ENCODE measurements at regions not wholly inside any gene's neighbourhood (a gene's known extent, or its start where the extent isn't known, plus 50 kb on each side); places are given as distances from the start of the nearest gene placed in this dataset.

DNA sequence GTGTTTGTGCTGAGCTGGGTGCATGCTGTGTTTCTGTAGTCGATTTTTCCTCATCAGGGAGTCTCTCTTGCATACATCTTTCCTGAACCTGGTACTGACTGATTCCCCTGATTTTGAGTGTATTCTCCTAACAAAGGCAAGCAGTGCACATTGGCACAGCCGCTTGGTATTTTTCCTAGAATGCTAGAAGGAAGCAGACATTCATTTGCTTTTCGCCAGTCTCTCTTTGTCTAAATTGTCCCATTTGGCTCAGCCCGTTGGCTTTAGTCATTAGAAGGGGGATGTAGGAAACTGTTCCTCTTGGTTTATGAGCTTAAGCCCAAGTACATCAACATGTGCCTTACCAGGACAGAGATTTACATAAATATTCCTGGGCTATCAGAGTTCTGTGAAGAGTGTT, 266.1 kb upstream of the TMTC4 start:
- DNase-seq (ENCODE audit: low read depth in 2 of 2) = no peak

DNA sequence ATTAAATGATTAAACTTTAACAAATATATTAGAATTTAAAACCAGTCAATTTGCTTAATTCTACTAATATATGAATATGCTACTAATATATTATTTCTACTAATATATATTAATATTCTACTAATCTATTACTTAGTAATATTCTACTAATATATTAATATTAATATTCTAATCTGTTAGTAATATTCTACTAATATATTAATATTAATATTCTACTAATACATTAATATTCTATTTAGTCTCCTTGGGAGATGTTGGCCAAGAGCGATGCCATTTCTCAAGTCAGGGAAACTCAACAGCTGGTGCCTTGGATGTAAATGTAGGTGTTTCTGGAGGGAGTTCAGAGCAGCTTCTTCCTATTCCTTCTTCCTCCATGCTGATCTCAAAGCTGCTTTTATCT, 259.2 kb upstream of the TMTC4 start:
- no peak for DNase-seq (ENCODE audit: low read depth in 2 of 2)

DNA sequence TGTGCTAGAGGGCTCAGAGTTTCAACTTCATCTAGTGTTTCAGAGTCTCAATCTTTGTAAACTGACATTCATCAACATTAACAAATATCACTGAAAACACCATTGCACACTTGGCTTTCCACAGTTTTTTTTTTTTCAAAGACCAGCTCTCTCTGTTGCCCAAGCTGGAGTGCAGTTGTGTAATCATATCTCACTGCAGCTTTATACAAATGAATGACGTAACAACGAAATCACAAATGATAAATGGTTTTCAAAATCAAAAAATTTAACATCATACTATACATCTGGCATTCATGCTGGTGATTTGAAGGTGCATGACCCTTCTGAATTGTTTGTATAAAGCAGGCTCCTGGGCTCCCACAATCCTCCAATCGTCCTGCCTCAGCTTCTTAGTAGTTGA, 248.0 kb upstream of the TMTC4 start:
- no peak for DNase-seq (ENCODE audit: low read depth in 2 of 2)

DNA sequence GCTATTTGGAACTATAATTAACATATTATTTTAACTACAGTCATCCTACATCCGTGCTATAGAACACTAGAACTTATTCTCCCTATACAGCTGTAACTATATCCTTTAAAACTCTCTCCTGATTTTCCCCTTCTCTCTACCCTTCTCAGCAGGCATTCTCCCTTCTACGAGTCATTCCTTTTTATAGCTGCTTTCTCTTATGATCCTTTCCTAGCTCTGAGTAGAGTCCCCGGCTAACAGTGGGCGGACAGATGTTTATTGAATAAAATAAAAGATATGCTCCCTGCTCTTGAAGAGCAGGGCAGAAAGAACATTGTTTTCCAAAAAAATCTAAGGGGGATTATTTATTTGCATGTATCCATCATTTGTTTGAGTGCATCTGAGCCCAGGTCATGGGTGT, 246.5 kb upstream of the TMTC4 start:
- no peak for DNase-seq (ENCODE audit: low read depth in 2 of 2)

DNA sequence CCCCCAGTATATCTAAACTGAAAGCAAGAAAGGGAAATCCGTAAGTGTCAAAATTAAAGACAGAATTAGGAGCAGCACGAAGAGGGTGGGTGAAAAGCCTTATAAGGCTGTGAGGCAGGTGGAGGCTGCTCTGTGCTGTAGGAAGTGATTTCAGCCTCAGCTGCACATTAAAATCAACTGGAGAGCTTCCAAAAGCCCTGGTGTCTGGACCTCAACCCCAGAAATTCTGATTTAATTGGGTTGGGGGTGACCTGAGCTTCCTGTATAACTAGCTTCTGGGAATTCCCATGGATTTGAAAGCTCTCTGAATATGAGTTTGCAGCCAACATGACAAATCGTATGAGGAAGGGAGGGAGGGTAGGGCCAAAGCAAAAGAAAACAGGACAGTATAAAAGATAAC, 242.4 kb upstream of the TMTC4 start:
- no peak for DNase-seq (ENCODE audit: low read depth in 2 of 2)

DNA sequence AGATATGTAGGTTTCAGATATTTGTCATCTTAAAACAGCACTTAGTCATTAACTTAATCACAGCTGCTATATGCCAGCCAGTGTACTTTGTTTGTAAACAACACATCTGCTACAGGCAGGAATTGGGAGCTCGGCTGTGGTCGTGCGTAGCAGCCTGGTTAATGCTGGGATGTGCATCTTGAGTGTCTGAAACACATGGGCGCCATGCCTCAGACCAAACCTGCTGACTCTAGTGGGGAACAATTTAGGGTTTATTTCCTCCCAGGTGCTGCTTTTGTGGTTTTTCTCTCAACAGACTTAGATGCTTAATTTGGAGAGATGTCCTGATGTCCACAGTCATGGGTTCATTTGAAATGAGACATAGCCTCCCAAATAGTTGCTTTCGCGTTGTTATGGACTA, 238.5 kb upstream of the TMTC4 start:
- DNase-seq (ENCODE audit: low read depth in 2 of 2) = no peak

DNA sequence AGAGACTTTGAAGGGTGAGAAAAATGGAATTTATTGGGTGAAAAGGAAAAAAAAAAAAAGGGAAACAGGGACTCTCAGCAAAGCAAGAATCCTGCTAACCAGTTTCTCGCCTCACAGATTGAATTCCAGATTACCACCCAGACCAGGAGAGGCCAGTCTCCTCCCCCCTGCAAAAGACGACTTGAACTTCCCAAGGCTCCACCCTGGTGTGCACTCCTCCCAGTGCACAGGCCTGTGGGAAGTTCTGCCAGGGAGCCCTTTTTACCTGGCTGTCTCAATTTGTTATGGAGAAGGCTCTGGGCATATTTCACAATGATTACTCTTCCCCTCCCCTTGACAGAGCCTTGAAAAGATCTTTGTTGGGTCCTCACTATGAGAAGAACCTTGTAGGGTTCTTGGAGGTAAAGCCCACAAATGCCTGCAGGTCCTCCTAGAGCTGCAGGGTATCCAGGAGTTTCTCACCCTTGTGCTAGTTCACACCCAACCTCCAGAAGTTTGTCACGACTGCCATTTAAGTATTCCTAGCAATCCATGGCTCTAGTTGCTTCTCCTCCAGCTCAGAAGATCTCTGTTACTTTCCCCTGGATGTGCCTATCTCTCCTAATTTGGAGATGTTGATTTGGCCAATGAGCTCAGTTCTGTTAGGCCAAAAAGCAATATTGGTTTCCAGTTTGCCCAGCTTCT, 229.8 kb upstream of the TMTC4 start:
- no peak for DNase-seq (ENCODE audit: low read depth in 2 of 2)

DNA sequence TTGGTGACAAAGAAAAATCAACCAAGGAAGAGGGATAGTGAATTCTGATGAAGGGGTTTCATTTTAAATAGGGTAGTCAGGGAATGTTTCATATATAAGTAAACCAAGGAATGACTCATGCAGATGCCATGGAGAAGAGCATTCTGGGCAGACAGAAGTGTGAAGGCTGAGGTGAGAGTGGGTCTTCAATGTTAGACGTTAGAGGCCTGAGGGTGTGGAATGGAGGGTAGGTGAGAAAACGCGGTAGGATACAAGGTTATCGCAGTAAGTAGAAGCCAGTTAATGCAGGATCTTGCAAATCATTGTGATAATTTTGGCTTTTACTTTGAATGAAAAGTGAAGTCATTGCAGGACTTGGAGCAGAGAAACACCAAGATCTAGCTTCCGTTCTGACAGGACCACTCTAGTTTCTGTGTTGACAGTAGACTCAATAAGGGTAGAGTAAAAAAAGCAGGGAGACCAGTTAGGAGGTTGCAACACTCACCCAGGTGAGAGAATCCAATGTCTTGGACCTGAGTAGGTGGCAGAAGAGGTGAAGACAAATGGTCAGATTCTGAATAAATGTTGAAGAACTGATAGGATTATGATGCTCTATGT, 225.2 kb upstream of the TMTC4 start:
- DNase-seq (ENCODE audit: low read depth in 2 of 2) = no peak

DNA sequence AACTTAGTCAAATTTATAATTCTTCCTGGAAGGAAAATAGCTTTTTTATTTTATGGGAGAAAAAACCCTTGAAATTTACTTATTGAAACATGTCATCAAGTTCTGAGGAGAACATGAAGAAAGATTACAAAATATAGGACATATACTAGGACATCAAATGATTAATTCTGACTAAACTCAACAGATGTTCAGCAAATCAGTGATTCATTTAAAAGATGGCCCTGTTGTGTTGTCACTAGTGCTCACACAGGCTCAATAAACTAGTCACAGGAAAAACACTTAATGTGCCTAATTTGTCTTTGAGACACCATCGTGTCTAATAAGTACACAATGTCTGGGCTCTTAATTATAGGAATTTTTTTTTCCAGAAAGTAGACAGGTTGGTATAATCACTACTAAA, 223.8 kb upstream of the TMTC4 start:
- DNase-seq (ENCODE audit: low read depth in 2 of 2) = no peak

DNA sequence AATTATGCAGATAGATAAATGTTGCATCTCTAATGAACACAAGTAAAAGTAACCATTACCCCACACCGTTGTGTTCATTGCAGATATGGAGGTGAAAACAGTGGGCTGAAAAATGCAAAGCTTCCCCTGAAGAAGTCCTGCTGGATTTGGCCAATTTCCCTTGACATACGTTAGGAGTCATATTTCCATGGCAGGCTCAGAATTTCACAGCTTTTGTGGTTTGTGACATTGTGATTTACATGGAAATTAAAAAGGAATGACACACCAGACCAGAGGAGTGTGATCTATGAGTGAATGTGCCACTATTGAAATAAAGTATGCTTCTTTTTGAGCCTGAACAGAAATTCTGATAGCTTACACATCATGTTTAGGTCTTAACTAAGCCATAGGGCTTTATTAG, 221.1 kb upstream of the TMTC4 start:
- peak; percentile 70 to 74 for DNase-seq (ENCODE audit: low read depth in 2 of 2)

DNA sequence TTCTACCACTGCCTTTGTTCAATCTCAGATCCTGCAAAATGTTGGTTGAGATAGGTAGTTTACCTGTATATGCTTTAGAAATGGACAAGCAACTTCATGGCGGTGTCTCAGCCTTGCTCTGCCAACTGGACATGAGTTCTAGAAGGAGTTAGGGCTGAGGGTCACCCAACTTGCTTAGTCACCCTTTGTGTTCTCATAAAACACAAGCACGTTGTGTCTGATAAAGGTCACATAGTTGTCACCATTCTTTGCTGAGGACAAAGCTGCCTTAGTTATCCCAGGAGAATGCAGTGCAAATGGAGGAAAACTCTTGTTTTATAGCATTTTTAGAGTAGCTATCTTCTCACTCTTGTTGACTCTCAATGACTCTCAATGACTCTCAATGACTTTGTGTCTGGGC, 218.4 kb upstream of the TMTC4 start:
- no peak for DNase-seq (ENCODE audit: low read depth in 2 of 2)

DNA sequence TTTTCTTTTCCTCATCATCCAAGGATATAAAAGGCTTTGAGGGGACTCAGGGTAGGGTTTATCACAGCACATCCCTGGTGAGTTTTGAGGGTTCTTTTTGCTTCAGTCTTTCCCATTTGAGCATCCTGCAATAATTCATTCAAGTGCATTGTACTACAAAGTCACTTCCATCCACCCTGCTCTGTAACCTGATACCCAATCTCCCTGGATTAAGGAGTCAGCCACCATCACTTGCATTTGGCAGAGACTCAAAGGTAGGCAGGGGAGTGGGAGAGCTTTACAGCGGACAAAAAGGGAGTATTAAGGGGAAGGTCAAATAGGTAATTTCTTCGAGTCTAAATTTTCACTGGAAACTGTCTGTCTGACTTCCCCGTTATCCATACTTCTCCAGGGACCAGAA, 216.1 kb upstream of the TMTC4 start:
- DNase-seq (ENCODE audit: low read depth in 2 of 2) = no peak

DNA sequence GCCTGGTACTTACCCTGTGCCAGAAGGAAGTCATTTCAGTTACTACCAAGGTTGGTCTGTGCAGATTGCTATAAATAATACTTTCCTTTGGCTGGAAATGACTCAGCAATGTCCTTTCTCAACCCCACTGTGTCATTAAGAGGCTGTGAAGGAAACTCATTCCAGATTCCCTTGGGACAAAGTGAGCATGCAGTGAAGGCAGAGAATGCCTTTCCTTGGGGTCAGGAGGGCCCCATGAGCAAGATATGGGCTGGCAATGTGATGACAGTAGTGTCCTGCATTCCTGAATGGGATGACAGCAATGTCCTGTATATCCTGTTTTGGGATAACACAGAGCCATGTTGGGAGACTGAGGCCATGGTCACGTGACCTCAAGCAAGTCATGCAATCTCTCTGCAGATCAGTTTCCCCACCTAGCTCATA, 213.1 kb upstream of the TMTC4 start:
- DNase-seq (ENCODE audit: low read depth in 2 of 2) = peak; percentile 65 to 70

DNA sequence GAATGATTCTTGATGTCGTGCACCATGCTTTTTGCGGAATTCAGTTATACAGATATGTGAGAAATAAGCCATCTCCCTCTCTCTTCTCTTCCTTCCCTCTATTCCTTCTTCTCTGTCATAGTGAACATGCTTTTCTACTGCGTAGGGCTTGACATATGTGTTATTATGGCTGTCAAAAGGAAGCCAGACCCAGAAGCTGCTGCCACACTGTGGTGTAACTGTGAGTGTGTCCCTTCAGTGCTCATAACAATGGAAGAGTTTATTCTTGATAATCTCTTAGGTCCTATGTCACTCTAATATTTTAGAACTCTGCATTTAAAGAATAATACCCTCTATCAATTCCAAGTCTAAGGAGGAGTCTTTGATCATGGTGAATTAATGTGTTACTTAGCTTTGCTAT, 208.9 kb upstream of the TMTC4 start:
- no peak for DNase-seq (ENCODE audit: low read depth in 2 of 2)

DNA sequence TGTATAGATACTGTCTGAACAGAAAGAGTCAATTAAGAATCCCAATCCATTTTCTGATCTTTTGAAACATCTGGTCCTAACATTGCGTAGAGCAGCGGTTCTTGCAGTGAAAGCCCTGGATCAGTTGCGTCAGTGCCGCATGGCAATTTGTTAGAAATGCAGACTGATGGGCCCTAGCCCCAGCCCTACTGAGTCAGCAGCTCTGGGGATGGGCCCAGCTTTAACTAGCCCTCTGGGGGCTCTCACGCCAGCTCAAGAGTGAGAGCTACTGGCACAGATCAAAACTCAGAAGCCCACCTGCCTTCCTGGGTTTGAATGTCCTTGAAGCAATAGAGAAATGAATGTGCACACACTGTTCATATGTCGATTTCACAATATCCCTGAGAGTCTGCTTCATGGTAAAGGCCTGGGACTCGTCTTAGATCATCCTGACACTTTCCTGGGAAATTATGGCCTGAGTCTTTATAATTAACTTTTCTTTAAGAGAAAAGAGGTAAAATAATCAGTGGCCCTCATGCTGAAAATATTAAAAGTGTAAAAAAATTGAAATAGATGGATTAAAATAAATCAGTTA, 206.8 kb upstream of the TMTC4 start:
- peak; percentile 60 to 61 for DNase-seq (ENCODE audit: low read depth in 2 of 2)

DNA sequence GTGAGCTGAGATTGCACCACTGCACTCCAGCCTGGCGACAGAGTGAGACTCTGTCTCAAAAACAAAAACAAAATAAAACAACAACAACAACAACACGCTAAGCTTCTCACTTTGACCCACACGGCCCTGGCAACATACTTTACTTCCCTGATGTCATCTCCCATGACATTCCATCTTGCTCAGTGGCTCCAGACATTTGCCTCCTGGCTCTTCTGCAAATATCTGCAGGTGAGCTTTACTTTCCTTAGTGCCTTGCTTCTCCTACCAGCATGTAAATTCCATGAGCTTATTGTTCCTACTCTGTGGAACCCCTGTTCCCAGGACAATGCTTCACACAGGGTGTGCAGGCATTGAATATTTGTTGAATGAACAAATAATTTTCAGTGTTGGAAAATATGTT, 205.6 kb upstream of the TMTC4 start:
- no peak for DNase-seq (ENCODE audit: low read depth in 2 of 2)

DNA sequence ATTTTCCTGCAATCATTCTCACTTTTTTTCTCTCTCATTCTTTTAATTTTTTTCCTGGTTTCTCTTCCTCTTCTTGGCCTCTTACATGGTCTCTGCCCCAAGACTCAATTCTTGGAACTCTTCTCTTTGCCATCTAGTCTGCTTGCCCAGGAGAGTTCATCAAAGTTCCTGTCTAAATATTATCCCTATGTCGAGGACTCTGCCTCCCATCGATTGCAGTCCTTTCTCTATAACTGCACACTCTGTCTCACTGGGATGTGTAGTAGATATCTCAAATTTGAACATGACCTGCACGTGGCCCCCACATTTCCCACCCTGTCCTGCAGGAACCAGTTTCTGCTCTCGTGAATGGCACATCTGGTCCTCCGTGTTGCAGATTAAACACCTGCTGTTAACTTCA, 204.7 kb upstream of the TMTC4 start:
- no peak for DNase-seq (ENCODE audit: low read depth in 2 of 2)

DNA sequence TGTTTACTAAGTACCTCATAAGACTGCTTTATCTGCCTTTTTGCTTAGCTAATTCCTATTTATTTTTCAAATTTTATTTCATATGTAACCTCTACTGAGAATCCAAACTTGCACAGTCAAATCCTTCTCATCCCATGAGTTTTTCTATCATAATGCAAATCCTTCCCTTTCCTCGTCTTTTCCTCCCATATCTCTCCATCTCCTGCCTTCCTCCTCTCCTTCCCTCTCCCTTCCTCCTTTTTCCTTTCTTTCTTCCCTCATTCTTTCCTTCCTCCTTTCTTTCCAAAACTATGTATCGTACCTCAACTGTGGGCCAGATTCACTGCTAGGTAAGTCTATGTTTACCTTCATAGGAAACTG, 201.4 kb upstream of the TMTC4 start:
- no peak for DNase-seq (ENCODE audit: low read depth in 2 of 2)

DNA sequence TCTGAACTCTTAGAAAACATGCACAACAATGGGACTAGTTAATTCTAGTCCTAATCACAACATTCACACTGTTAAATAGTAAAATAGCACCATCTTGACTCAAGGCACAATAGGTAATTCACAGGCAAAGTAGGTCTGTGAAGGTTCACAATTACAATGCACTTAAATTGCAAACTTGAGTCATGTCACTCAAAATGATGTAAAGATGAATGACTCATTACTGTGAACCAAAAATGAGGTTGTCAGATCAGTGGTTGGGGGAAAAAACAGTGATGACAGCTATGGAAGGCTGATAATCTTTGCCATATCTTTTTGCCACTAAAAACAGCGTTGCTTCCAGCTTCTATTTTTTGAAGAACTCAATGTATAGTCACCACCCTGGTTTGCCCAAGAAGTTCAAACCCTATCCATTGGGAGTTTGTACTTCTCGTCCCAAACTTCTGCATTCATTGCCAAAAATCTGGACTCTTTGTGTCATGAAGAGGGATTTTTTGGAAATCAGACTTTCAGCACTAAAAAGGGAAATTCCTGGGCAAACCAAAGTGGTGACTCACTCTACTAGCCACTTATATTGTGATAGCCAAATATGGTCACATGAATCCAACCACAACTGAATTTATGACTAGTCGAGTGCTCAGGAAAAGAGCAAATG, 200.9 kb upstream of the TMTC4 start:
- peak; percentile 97 to 98 for DNase-seq (ENCODE audit: low read depth in 2 of 2)

DNA sequence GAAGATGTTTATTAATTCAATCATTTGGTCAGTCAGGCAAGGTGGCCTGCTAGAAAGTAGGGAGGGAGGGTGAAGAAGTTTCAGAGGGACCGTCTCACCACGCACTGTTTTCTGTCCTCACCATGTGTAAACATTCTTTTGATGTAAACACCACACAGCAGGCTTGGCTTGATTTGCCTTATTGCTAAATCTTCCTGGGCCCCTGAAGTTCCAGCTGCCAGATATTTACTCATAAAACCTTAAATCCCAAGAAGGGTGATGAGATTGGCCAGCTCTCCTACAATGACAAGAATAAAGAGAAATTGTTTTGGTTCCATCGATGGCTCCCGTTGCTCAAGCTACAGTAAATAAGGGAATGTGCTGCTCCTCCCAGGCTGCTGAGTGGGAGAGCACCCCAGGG, 198.2 kb upstream of the TMTC4 start:
- no peak for DNase-seq (ENCODE audit: low read depth in 2 of 2)

DNA sequence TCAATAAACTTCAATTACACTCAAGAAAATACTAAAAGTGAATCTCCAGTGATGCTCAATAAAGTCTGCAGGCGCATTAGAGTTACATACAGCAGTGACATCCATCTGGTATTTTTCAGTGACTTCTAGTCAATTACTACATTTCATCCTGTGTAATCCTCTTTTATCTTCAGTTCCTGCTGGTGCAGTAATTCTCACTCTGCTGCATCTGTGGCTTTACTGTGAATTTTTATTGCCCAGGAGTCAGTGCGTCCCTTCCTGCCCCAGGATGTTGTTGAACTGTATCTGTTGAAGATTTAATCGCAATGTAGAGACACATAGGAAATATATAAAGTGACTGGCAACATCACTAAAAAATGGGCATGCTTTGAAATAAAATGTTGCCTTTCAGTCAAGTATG, 196.3 kb upstream of the TMTC4 start:
- DNase-seq (ENCODE audit: low read depth in 2 of 2) = no peak

DNA sequence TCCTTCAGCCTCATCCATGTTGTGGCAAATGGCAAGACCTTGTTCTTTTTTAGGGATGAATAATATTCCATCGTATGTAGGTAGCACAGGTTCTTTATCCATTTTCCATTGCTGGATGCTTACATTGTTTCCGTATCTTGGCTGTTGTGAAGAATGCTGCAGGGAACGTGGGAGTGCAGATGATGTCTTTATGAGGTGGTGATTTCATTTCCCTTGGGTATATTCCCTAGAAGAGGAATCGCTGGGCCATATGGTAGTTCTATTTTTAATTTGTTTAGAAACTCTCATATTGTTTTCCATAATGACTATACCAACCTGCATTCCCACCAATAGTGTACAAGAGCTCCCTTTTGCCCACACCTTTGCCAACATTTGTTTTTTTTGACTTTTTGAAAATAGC, 186.3 kb upstream of the TMTC4 start:
- DNase-seq (ENCODE audit: low read depth in 2 of 2) = no peak

DNA sequence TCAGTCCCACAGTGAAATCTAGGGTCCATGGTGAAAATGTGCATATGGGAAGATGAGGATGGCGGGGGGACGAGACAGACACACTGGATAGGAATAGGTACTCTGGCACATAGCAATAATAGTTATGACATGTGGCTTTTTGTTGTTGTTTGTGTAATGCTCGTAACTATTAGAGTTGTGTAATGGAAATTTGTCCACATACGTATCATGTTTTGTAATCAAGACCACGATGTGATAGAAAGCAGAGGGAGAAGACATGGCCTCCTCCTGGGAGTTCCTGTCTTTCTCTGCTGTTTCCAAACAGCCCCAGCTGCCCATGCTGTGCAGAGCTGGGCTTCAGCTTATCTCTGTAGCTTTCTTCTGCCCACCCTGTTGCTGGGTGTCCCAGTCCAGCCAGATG, 185.3 kb upstream of the TMTC4 start:
- no peak for DNase-seq (ENCODE audit: low read depth in 2 of 2)

Measured in fibroblast of skin of left quadriceps (primary cell).